SK-N-DZ (cell line): ENCODE measurements at regions not wholly inside any gene's neighbourhood (a gene's known extent, or its start where the extent isn't known, plus 50 kb on each side); places are given as distances from the start of the nearest gene placed in this dataset.

Source experiments
- DNase-seq: peaks from one replicate; pipeline ENCODE4 v3.0.0-alpha.2; 2015; ENCODE audit warnings: low spot score

DNA sequence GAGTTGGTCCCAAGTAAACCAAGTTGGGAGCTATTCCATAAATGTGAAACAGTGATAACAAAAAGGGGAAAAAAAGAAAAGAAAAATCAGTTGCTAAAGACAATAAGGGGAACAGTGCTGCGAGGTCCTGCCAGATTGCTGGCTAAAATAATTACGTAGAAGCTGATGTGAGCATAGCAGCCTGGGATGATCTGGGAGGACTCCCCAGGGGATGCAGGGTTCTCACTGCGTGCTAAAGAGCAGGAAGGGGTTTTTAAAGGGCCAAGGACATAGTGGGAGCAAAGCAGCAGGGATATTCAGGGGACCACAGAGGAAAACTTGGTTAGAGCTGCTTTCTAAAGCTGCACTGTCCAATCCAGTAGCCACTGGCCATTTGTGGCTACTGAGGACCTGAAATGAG, 133.0 kb upstream of the UMPS start:
- DNase-seq, result peak; percentile 29

DNA sequence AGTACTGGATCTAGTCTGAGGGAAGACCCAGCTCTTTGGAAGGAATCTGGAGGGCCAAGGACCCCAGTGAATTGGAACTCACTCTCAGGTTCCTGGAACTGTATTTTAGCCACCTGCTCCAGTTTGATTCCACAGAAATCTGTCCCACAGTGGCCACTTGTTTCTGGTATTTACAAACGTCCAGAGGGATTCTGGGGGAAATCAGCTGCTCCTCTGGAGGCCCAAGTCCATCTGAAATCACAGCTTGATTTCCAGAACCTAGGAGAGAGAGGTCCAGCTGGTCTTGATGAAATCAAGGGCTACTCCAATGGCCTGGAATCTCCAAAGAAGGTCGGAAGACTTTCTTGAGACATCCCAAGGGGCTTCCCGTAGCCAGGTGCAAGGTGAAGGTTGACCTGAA, 132.3 kb upstream of the UMPS start:
- no peak for DNase-seq

DNA sequence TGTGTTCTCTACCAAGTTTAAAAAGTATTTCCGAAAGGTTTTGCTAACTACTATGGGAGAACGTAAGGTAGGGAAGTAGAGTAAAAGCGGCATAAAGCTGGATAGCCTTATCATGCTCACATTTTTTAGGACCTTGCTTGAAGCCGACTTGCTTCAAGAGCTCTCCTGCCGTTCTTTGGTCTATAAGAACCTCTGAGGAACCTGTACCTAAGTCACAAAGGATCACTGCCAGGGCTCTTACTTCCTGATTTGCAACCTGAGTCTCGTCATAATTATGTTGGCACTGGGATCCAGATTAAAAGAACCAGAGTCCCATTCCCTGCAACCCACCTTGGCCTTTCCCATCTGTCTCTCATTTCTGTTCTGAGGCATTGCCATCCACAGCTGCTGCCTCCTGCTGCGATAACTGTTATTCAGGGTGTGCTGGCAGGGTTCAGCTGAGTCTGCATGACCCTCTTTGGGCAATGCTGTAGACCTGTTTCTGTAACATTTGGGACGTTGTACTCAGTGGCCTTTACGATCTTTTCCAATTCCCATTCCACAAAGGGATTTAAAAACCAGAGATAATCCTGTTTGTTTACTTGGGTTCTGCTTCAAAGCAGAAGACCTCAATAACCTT, 131.0 kb upstream of the UMPS start:
- DNase-seq, result no peak

DNA sequence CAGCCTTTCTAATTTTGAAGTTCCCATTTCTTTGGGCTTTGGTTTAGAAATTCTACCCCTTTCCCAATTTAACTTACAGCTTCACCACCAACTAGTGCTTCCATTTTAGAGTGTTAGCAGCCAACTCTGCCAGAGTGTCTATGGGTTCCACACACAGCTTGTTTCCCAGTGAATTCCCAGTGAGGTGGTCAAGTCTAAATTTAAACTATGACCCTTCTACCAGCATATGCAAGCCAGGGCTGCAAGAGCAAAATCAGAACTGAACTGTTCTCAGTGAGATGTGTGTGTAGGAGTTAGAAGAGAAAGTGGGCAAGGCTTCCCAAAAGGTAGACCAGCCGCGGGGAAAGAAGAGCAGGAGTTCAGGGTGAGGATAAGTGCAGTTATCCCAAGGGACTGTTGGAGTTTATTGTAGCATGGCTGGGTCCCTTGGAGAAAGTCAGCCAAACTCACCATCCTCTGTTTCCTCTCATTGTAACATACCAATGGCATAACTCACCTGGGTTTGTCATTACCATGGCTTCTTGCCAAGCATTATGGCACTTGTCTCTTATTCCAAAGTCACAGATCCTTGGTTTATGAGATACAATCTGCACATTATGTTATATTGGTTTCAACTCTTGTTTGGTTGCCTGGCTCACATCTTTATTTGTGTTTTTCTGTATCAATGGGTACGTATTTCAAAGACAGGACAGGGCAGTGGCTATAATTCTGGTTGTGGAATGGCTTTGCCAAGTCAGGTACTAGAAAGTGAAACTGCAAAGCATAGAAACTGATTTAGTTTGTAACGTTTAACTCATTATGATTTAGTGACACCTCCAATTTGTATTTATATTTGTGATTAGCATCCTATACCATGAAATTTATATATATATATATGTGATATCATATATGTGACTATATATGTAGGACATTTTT, 130.2 kb upstream of the UMPS start:
- no peak for DNase-seq

DNA sequence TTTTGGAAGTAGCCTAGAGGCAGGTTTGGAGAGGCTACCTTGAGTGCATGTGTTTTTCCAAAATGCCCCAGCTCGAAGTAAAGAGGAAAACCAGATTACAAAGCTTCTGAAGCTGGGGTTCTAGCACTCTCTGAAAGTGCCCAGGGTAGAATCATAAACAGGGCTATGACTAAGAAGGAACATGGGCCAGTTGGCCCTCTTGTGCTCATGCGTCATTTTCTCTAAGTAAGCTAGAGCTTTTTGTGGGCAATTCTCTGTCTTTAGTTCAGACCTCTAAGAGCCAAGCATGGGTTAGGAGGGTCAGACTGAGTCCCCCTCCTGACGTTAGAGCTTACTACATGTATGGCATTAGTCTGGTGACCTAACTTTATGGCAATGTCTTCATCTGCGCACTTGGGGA, 129.5 kb upstream of the UMPS start:
- DNase-seq, result no peak

DNA sequence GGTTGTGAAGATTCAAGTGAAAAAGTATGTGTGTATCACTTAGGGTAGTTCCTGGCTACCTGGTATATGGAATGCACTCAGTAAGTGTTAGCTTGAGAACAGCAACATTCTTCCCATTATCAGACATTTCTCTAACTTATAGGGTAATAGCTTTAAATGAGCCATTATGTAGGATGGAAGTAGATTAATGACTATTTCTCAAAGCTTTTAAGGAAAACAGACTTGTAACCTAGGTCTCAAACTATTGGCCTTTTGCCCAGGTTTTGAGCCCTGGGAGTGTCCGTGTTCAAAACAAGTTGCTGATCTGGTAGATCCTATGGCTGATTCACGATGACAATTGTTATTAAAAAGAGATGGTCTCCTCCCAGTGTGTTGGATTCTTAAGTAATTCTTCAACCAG, 129.1 kb upstream of the UMPS start:
- DNase-seq, result no peak

DNA sequence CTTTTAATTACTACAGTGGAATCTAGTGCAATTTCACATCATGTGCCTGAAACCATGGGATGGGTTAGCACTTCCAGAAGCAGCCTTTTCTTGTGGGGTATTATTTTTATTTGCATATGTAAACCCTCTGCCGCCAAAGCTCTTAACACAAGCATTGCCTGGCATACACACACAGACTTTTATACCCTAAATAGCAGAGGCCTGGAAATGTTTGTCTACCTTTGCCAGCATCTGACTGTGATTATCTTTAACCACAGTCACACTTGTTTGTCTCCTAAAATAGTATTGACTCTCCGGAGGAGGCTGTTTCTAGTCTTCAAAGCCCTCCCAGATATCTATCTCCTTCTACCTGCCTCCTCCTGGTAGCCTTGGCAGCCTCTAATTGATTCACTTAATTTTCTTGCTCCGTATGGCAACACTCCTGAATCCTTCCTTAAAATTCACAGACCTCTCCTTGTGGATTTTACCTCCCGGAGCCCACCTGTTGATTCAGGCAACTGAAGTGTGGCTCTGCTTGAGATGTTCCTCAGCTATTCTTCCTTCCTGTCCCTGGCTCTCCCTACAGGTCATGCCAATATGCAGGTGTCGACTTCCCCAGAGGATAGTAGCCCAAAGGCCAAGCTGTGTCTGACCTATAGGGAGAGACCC, 127.1 kb upstream of the UMPS start:
- no peak for DNase-seq

DNA sequence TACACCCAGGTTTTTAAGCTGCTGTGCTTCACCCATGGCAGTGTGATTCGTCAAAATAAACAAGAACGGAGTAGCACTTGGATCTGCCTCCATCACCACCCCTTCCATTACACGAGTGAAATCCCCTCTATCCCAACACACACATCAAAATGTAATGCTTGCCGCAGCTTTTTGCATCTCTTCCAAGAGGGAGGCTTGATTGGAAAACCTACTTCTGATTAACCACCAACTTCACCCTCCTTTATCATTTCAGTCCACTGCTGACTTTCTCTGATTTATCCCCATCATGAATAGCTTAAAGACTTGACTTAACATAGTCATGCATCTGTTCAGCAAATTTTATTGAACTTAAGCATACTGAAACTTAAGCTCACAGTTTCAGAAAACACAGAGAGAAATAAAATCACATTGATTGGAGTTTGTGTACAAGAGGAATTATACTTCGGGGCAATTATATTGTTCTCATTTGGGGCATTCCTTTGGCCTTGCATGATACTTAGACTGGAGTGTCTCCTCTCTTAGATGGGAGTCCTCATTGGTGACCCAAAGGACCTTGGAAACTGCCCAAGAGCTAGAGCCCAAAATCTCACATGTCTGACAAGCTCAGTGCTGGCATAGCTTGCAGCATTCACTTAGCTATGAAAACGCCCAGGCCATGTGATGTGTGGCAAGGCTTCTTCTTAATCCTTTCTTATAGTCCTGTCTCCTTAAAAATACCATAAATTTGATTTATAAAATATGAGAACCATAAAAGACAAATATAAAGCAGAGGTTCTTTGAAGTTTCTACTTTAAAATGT, 124.3 kb upstream of the UMPS start:
- no peak for DNase-seq

DNA sequence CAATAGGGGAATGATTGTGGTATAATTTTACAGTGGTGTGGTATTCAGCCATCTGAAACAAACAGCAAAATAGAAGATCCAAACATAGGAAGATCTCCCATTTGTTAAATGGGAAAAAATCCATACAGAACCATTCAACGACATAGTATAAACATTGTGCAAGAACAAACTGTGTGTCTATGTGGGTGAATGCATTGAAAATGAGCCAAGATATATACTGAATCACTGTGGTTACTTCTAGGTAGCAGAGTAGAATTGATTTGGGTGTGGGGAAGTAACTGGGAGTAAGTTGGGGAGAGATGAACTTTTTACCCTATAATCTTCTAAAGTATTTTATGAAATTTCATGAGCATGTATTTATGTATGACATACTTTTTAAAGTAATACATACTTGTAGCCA, 123.1 kb upstream of the UMPS start:
- no peak for DNase-seq

DNA sequence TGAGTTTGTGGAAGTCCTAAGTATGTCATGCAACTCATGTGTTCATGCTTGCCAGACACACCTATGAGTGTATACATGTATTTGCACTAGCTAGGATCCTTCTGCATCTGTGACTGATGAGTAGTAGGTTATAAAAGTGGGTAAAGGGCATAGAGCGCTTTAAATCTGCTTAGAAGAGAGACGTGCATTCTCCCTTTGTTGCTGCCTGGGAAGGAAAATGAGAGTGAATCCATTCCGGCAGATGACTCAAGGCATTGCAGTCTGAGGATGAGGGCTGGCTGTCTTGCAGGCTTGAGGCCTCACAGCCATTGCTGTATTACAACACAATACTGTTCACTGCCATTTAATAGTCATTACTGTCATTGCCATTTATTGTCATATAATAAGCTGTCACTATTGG, 120.8 kb upstream of the UMPS start:
- no peak for DNase-seq

DNA sequence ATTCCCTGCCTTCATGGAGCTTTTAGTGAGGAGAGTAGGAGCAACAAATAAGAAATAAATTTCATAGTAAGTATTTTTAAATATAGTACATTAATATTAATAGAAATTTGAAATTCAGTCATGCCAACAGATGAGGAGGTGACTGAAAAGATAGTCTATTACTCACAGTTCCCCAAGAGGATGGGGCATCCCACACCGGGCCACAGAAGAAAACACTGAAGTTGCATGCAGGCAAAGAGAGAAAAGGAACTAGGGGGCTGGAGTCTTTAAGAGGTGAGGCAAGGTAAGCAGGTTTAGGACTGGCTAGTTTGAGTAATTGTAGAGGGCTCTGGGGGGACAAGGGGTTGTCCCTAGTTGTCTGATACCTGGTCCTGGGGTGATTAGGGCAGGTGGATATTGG, 120.1 kb upstream of the UMPS start:
- no peak for DNase-seq

DNA sequence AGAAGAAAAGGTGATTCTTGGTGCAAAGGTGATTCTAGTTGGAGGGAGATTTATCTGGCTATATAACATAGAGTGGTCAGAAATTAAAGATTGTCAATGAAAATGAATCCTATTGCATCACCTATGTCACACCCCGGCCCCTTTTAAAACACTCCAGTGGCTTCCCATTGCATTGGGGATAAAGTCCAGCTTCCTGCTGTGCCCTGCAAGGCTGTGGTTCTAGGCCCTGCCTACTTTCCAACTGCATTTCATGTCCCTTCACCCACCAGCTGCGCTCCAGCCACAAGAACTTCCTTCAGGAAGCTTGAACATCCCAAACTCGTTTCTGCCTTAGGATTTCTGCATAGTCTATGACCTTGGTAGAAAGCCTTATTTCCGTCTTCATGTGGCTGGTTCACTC, 118.7 kb upstream of the UMPS start:
- DNase-seq, result no peak

DNA sequence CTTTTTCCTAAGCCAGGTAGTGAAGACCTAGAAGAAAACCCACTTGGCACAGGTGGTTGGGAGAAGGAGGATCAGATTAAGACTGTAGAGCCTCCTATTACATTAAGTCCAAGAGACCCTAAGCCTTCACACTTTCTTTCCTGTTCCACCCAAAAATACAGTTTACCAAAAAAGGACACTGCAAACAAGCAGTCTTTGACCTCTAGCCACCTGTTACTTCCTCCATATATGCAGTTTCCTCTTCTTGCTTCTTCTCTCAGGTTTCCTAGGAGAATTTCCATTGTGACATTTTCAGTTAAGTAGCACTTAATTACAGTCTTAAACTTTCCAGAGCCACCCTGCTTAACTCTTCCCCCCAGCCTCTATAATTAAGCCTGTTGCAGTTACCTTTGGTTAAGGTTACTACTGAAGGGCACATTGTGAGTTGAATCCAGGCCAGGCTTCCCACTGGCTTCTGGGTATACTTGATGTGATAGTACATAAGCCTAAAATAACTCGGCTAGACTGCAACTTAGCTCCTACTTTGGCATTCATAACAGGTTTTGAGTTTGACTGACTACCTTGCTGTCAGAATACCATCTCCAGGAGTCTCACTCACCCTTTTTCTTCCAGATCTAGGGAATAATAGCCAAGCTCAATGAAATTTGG, 114.2 kb upstream of the UMPS start:
- DNase-seq, result no peak

DNA sequence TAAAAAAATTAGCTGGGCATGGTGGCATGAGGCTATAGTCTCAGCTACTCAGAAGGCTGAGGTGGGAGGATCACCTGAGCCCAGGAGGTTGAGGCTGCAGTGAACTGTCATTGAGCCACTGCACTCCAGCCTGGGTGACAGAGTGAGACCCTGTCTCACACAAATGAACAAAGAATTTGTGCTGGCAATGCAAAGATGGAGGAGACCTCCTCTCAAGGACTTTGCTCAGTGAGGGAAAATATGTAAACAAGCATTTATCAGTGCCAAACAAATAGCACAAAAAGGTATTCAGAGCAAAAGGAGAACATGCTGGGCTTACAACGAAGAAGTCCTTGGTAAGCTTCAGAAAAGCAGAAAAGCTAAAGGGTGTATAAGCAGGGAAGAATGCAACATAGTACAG, 113.1 kb upstream of the UMPS start:
- DNase-seq, result no peak

DNA sequence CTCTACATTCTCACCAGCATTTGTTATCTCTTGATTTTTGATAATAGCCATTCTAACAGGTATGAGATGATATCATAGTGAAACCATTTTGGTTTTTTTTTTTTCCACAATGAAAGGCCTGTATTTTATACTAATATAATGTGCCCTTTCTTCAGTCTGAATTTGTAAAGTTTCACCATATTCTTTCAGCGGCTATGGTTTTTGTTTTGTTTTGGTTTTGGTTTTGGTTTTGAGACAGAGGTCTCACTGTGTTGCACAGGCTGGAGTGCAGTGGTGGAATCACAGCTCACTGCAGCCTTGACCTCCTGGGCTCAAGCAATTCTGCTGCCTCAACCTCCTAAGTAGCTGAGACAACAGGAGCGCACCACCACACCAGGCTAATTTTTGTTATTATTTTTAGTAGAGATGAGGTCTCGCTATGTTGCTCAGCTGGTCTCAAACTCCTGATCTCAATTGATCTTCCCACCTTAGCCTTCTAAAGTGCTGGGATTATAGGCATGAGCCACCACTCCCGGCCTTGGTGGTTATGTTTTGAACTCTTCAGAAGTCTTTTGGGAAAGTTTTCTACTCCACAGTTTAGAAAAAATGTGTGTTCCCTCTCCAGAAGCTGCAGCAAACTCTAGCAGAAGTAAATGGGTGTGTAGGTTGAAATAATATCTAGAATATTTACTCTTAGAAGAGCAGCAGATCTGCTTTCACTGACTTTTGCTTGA, 110.2 kb upstream of the UMPS start:
- DNase-seq, result no peak

DNA sequence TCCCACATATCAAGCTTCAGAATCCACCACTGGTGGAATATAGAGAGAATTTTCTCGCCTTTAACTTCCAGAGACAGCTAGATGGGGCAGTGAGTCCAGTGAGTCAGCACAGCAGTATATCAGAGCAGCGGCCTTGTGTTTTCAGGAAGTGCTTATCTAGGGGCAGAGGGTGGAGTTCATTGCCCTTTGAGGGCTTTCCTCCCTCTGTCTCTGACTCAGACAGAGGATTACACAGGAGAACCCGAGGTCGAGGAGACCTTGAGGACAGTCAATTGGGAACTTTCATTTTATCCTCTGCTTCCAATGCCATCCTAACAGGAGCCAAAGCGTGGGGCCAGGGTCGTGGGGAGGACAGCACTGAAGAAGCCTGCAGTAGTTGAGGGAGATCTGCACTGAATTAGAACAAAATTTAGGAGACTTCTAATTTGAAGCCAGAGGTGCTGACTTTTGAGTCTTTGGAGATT, 109.6 kb upstream of the UMPS start:
- no peak for DNase-seq

DNA sequence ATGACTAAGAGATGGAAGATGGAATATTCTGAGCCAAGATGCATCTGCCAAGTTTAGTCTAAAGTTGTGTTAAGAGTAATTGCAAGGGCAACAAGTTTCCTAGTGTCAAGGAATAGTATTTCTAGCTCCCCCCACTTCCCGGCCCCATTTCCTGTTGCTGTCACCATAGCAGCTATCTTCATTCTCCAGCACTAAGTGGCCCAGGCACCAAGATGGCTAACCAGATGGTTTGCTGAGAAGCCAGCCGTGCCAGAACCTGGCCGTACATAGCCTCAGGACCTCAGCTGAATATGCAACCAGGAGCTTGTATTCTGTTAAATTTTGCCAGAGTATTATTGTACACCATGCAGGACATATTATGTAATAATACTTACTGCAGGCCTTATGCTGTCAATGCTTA, 108.8 kb upstream of the UMPS start:
- DNase-seq, result no peak

DNA sequence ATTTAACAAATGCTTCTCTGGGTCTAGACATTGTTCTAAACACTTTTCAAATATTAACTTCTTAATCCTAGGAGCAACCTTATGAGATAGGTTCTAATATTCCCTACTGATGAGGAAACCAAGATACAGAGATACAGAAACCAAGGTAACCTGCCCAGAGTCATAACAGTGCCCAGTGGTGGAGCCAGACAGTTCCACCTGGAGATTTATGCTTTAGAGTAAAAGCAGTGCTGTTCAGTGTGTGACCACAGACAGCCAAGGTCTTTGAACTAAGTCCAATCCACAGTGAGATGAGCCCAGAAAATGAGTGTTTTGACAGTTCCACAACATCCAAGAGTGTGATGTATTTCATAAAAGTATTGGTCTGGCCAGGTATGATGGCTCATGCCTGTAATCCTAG, 105.2 kb upstream of the UMPS start:
- DNase-seq, result no peak

DNA sequence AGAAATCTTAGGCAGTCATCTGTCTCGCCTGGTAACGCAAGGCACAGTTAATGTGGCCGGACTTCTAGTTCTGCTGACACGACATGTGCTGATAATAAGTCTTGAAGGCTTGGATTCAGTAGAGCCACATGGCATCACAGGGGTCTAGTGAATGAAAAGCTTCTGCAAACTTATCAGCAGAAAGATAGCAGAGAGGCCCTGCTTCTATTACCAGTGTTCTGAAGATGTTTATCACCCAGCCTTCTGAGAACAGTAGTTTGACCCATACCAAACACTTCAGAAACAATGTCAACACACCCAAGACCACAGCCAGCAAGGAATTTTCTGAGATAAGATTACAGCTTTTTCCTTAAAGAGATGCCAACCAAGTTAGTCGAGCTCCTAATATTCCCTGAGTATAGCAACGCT, 102.7 kb upstream of the UMPS start:
- peak; percentile 34 for DNase-seq

DNA sequence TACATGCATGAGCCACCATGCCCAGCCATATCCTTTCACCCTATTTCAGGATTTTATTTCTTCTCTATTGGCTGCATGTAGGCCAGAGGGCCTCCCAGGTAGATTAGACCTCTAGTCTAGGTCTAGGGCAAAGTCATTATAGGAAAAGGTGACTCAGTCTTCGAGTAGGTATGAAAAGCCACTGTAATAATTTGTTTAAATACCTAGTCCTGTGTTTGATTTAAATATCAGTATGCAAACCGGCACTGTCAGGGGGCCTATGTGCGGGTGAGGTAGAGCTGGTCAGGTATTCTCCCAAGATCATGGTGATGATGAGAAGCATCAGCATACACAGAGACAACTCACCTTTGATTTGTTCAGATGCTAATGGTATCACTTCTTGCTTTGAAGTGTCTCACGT, 101.4 kb upstream of the UMPS start:
- no peak for DNase-seq

DNA sequence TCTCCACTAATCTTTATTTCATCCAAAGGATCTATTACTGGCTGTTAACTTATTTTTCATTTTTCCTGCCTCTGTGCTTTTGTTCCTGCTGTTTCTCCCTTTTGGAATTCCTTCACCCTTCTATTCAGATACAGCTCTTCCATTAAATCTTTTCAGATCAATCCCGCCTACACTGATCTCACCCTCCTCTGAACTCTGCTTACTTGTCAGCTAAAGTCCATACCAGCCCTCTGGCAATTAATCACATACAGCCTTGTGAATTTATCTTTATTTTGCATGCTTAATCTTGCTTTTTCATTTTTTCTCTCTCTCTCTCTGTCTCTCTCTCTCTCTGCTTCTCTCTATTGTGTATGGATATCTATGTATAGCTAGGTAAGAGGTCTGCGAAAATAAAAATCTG, 100.8 kb upstream of the UMPS start:
- no peak for DNase-seq
